Right ventricle myocardium superior (tissue), 1 donor: ENCODE measurements at regions not wholly inside any gene's neighbourhood (a gene's known extent, or its start where the extent isn't known, plus 50 kb on each side); places are given as distances from the start of the nearest gene placed in this dataset.

ENCODE experiments used
- ATAC-seq: fragments of 200-7000 bp; cut with Tn5 transposase; one replicate; pipeline ENCODE4 v1.9.1; 2020; ENCODE audit warnings: mild to moderate bottlenecking; ENCODE audit not compliant: poor library complexity
- DNase-seq: peaks from one replicate; pipeline ENCODE4 v3.0.0-alpha.2; 2020
- intact Hi-C: fragments of 100-400 bp; cut with DNase I; formaldehyde crosslinking; loops from one replicate; pipeline ENCODE4 v1.11.2; 2022
- donor health status: DM: no; HTN: yes; CAD: no; lungs with severe emphysema.

GRCh38 chr6:12555781-12556180 is 160.8 kb upstream of the PHACTR1 start:
- no peak for DNase-seq
- ATAC-seq = no peak
- intact Hi-C loops = no loop called here

GRCh38 chr6:12557765-12558164 is 158.8 kb upstream of the PHACTR1 start:
- intact Hi-C loops = no loop called here
- ATAC-seq (no peak), DNase-seq (no peak)

- DNase-seq (no peak), ATAC-seq (no peak)
- intact Hi-C loops = no loop called here
These were observed 156.3 kb upstream of the PHACTR1 start for GRCh38 chr6:12560315-12560714.

- no peak for DNase-seq
- intact Hi-C loops = no loop called here
- ATAC-seq = no peak
These were observed 149.9 kb upstream of the PHACTR1 start for GRCh38 chr6:12566618-12567123.

- DNase-seq (no peak), ATAC-seq (no peak)
- intact Hi-C loops = no loop called here
These were observed 148.9 kb upstream of the PHACTR1 start for GRCh38 chr6:12567682-12568081.

GRCh38 chr6:12569646-12570045 is 146.9 kb upstream of the PHACTR1 start:
- intact Hi-C loops = no loop called here
- ATAC-seq = no peak
- no peak for DNase-seq

GRCh38 chr6:12570461-12571030 is 146.0 kb upstream of the PHACTR1 start:
- ATAC-seq (peak; percentile 76), DNase-seq (no peak)
- intact Hi-C loops = no loop called here

- no peak for ATAC-seq
- intact Hi-C loops = no loop called here
These were observed 143.4 kb upstream of the PHACTR1 start for GRCh38 chr6:12572896-12573827.

GRCh38 chr6:12575961-12576360 is 140.6 kb upstream of the PHACTR1 start:
- DNase-seq (no peak), ATAC-seq (no peak)
- intact Hi-C loops = no loop called here

More at GRCh38 chr6:12572896-12573827, 143.4 kb upstream of the PHACTR1 start:
- no peak for DNase-seq

GRCh38 chr6:12576389-12576788 is 140.2 kb upstream of the PHACTR1 start:
- ATAC-seq (no peak), DNase-seq (no peak)
- intact Hi-C loops = no loop called here

GRCh38 chr6:12577124-12577850 is 139.3 kb upstream of the PHACTR1 start:
- ATAC-seq = no peak
- no peak for DNase-seq

GRCh38 chr6:12578097-12578496 is 138.5 kb upstream of the PHACTR1 start:
- intact Hi-C loops = no loop called here
- DNase-seq = no peak
- ATAC-seq = no peak

More at GRCh38 chr6:12577124-12577850, 139.3 kb upstream of the PHACTR1 start:
- intact Hi-C loops = no loop called here

GRCh38 chr6:12578751-12579150 is 137.8 kb upstream of the PHACTR1 start:
- intact Hi-C loops = no loop called here
- DNase-seq (no peak), ATAC-seq (no peak)

- intact Hi-C loops = no loop called here
- DNase-seq (no peak), ATAC-seq (no peak)
These were observed 136.3 kb upstream of the PHACTR1 start for GRCh38 chr6:12580290-12580689.

- ATAC-seq (no peak), DNase-seq (no peak)
- intact Hi-C loops = no loop called here
These were observed 134.0 kb upstream of the PHACTR1 start for GRCh38 chr6:12582421-12583110.

GRCh38 chr6:12584631-12585405 is 131.7 kb upstream of the PHACTR1 start:
- no peak for DNase-seq
- intact Hi-C loops = no loop called here
- peak; percentile 65 for ATAC-seq

GRCh38 chr6:12585497-12585958 is 131.0 kb upstream of the PHACTR1 start:
- peak; percentile 76 for ATAC-seq
- intact Hi-C loops = no loop called here
- DNase-seq = peak; percentile 47
